ENCODE measurements at regions not wholly inside any gene's neighbourhood (a gene's known extent, or its start where the extent isn't known, plus 50 kb on each side); places are given as distances from the start of the nearest gene placed in this dataset.
A peak's percentile ranks its signal among the peaks of the same experiment; 100 is the strongest.
"Not testable (repeated sequence)": the region's sequence is repeated elsewhere in the genome, so short reads cannot be mapped to it uniquely, and the experiment has no call there.

- DNase-seq = no peak
These were observed 435.9 kb downstream of the DCDC2C start for GRCh38 chr2:4139316-4139715.

- no peak for DNase-seq
These were observed 436.4 kb downstream of the DCDC2C start for GRCh38 chr2:4139731-4140130.

DNA sequence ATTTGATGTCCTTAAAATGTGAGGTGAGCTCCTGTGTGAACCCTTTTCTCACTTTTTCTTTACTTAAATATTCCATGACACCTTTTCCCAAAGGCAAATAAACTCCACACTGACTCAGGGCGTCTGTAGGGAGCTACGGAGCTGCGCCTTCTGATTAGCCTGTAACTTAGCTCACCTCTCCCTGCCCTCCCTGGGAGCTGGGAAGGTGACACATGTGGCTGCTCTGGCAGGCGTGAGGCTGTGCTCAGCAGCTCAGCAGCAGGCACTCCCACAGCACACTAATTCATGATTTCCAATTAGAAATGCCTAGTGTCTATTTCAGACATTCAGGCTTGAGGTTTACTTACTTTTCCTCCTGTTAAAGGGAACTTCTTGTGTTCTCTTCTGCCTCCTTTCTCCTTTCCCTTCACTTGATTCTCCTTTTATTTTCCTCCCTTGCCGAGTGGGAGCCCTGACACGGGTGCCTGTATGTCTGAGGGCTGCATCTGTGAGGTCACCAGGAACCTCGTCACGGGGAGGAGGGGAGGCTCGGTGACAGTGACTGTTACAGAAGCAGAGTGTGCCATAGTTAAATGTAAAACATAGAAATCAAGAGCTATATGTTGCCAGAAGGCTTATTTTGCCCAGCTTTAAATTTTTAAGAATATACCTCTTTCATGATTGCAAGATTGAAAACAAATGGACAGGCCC lies 437.1 kb downstream of the DCDC2C start:
- no peak for DNase-seq

- DNase-seq = no peak
These were observed 441.4 kb downstream of the DCDC2C start for GRCh38 chr2:4144731-4145130.

- no peak for DNase-seq
These were observed 448.1 kb downstream of the DCDC2C start for GRCh38 chr2:4151521-4151920.

DNA sequence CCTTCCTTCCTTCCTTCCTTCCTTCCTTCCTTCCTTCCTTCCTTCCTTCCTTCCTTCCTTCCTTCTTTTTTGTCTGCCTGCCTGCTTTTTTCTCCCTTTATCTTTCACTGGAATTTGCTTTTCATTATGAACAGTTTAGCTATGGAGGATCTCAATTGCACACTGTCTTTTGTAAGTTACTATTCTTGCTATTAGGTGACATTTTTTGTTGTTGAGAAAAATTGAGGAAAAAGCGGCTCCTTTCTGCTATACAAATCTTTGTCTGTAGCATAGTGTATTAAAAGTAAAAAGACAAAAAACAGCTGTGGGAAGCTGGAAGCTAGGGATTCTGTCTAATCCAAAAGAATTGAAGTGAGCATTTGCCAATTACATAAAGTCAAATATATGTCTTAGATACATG lies 448.7 kb downstream of the DCDC2C start:
- DNase-seq = no peak

GRCh38 chr2:4168834-4169233 lies 465.5 kb downstream of the DCDC2C start:
- DNase-seq = no peak

DNA sequence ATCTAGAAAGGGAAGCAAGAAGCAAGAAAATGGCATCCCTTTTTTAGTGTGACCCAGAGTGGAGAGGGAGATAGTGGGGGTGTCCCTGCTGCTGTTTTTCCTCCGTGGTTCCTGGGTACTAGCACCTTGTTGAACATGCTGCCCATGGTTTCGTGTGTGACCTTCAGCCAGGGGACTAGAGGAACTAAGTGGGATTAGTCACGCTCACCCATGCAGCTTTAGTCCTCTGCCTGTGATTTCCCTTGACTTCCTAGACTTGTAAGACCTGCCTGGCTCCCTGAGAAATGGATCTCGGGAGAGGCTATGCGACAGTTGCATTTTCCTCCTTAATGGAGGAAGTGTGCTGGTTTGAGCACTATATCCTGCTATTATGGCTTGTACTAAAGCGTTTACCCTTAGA lies 471.4 kb downstream of the DCDC2C start:
- DNase-seq = no peak

GRCh38 chr2:4175343-4175742 lies 472.0 kb downstream of the DCDC2C start:
- no peak for DNase-seq

DNA sequence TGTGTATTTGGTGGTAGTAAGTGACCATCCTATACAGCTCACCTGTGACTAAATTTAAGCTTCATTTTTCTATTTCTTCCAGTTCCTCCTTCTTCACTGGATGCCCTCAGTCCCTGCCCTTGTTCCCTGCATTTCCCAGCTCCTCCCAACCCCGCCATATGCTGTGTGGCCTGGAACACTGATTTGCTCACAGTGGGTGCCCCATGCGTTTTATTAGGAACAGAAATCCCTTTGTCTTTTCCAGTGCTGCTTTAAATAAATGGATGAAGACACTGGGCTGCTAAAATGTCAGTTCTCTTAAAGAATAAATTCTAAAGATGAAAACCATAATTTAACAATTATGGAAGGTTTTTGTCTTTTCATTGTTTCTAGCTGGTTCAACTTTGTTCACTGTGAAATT lies 477.3 kb downstream of the DCDC2C start:
- DNase-seq = peak in 1 of 14 donors; percentile 1

DNA sequence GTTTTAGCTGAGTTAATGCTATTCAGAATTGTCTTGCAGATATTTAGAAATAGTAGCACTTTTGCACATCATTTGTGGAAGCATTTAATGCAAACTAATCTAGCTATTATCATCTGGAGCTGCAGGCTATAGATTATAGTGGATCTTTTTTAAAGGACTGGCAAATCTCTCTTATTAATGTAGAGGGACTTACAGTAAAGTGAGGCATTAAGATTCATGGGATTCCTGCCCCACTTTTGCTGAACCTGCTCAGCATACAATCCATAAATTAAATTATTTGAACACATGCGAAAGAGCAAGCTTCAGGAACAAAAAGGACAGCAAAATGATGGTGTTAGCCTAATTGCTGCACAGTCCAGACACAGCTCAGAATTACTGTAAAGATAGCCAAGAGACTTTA lies 477.7 kb downstream of the DCDC2C start:
- no peak for DNase-seq

- no peak for DNase-seq
These were observed 485.2 kb downstream of the DCDC2C start for GRCh38 chr2:4188561-4188960.

DNA sequence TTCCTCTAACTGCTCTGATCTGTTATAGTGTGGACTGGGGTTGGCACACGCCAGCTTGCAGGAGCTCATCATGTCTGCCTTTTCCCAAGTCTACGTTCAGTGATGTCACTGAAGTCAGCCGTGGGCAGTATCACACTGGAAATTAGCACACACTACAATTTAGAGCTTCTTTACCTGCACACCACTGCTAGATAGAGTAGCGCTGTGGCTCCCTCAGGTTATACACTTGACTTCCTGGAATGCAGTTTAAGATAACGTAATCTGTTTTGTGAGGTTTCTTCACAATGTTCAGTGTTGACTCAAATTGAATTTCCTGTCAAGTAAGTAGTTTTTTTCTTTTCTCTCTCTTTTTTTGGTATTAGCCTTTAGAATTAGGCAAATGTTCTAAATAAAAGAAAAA lies 487.2 kb downstream of the DCDC2C start:
- no peak for DNase-seq

GRCh38 chr2:4192119-4192518 lies 488.7 kb downstream of the DCDC2C start:
- DNase-seq = no peak

DNA sequence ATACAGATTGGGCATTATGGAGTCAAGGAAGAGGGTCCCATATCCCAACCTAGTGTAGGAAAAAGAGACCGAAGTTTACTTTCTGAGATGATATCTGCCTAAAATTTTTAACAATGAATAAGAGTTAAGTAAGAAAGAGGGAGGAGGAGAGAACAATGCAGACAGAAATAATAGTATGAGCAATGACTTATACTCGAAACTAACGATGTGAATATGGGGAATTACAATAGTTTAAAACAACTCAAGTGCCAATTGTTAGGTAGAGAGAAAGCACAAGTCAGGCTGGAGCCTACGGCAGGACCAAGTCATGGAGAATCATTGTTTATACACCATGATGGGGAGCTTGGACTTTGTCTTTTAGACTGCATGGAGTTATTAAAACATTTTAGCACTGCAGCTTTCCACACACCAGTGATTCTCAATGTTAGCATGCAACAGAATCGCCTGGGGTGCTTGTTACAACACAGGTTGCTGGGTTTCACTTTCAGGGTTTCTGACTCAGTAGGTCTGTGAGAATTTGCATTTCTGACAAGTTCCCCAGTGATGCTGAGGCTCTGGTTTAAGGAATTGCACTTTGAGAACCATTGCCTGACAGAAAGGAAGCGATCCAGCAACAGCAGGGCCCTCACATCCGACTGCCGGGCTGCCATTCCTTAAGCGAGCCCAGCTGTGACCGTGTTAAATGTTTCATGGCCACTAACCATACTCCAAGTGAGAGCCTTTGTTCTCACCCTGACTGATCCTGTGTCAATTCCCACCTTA lies 511.2 kb downstream of the DCDC2C start:
- no peak for DNase-seq

GRCh38 chr2:4217737-4218136 lies 514.4 kb downstream of the DCDC2C start:
- no peak for DNase-seq

DNA sequence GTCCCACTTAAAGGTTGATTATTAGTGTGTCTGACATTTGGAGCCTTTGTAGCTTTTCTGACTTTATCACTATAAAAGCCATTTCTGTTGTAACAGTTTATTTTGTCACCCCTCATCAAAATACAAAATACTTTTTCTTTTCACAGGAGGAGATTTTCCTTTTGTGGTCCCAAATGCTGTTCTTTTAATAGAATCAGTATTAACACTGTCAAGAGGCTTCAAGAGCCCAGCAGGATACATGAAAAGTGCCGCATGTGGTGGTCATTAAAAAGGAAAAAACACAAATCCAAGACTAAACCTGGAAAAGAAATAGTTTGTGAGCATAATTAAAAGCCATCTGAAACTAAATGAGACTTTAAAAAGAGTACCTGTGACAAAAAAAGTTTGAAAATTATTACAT lies 515.7 kb downstream of the DCDC2C start:
- DNase-seq = no peak

DNA sequence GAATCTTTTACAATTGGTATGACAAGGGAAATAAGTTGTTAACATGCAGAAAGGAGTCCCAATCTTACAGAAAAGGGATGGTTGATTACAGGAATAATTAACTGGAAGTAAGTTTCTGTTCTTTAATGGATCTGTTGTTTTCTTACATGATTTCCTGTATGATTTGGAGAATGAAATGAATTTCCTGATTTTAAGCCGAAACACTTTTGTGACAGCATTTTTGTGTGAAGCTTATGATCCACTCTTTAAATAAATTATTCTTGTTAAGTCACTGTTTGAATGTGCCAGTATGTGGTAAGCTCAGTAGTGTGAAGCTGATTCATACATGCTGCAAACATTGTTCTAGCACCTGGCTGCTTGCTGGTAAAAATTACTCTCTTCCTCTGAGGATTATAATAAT lies 516.2 kb downstream of the DCDC2C start:
- DNase-seq = no peak

GRCh38 chr2:4221434-4221833 lies 518.1 kb downstream of the DCDC2C start:
- DNase-seq = no peak

DNA sequence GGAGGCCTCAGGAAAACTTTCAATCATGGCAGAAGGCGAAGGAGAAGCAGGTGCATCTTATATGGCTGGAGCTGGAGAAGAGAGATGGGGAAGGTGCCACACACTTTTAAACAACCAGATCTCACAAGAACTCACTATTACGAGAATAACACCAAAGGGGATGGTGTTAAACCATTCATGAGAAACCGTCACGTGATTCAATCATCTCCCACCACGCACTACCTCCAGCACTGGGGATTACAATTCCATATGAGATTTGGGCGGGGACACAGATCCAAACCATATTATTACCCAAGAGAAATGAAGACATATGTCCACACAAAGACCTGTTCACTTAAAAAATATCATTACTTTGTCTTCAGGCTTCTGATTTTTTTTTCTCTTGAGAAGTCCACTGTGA lies 518.5 kb downstream of the DCDC2C start:
- no peak for DNase-seq

DNA sequence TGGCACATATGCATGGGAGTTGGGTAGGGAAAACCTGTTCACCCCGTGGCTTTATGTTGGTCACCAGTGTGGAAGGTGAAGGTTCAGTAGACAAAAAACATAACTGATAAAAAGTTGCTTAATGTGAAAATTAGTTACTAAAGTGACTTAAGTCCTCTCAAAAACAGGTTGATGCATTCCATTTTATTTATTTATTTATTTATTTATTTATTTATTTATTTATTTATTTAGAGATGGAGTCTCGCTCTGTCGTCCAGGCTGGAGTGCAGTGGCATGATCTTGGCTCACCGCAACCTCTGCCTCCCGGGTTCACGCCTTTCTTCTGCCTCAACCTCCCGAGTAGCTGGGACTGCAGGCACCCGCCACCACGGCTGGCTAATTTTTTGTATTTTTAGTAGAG lies 541.0 kb downstream of the DCDC2C start:
- DNase-seq = not testable (repeated sequence)

GRCh38 chr2:4246364-4247131 lies 543.2 kb downstream of the DCDC2C start:
- no peak for DNase-seq

DNA sequence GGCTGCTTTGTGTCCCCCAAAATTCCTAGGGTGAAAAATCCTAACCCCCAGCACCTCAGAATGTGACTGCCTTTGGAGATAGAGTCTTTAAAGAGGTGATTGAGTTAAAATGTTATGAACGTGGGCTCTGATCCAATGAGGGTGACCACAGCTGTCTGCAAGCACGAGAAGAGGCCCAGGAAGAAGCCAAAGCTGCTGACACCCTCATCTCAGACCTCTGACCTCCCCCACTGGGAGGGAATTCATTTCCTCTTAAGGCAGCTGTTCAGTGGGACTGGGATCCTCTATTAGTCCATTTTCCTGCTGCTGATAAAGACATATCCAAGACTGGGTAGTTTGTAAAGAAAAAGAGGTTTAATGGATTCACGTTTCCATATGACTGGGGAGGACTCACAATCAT lies 544.4 kb downstream of the DCDC2C start:
- no peak for DNase-seq

DNA sequence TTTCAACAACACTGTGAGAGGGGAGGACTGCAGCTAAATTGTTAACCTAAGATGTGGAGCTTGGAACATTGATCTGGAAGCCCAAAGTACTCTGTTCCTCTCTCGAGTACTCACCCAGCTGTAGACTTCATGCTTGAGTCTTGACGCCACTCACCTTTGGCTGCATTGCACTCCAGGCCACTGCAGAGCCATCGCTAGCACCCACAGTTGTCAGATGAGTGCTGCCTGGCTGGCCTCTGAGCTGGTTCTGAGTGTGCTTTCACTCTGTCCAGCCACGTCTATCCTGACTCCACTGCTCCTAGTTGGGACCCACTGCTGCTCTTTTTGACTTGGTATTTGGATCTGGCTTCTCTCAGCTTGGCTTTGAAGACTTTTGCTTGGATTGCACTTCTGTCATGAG lies 552.1 kb downstream of the DCDC2C start:
- no peak for DNase-seq

Data from C1 segment of cervical spinal cord (tissue), 14 donors.